G401 (cell line): ENCODE measurements at regions not wholly inside any gene's neighbourhood (a gene's known extent, or its start where the extent isn't known, plus 50 kb on each side); places are given as distances from the start of the nearest gene placed in this dataset.
"Not testable (repeated sequence)": the region's sequence is repeated elsewhere in the genome, so short reads cannot be mapped to it uniquely, and the experiment has no call there.

Experiments used
- DNase-seq: peaks from one replicate; pipeline ENCODE4 v3.0.0-alpha.2; 2015; ENCODE audit warnings: low spot score
- in situ Hi-C: cut with HindIII; loops from 2 replicates; pipeline ENCODE4 v1.10.0; 2016; ENCODE audit warnings: low sequenced_read_pairs, mixed read lengths

GRCh38 chr11:91086028-91086427 is 863.2 kb upstream of the CHORDC1 start:
- no peak for DNase-seq
- in situ Hi-C loops = no loop called here

GRCh38 chr11:91082255-91082654 is 859.4 kb upstream of the CHORDC1 start:
- DNase-seq = no peak
- in situ Hi-C loops = no loop called here

- in situ Hi-C loops = no loop called here
These were observed 858.7 kb upstream of the CHORDC1 start for GRCh38 chr11:91081440-91082043.

GRCh38 chr11:91078221-91078620 is 855.4 kb upstream of the CHORDC1 start:
- no peak for DNase-seq
- in situ Hi-C loops = no loop called here

More at GRCh38 chr11:91081440-91082043, 858.7 kb upstream of the CHORDC1 start:
- DNase-seq = no peak

- in situ Hi-C loops = no loop called here
- DNase-seq = no peak
These were observed 852.3 kb upstream of the CHORDC1 start for GRCh38 chr11:91075032-91075695.

GRCh38 chr11:91067666-91068065 is 844.8 kb upstream of the CHORDC1 start:
- no peak for DNase-seq
- in situ Hi-C loops = no loop called here

- in situ Hi-C loops = no loop called here
- DNase-seq = no peak
These were observed 843.7 kb upstream of the CHORDC1 start for GRCh38 chr11:91066456-91067047.

- in situ Hi-C loops, DNase-seq: not testable (repeated sequence)
These were observed 840.5 kb upstream of the CHORDC1 start for GRCh38 chr11:91063399-91063798.

- in situ Hi-C loops = no loop called here
- DNase-seq = no peak
These were observed 825.0 kb upstream of the CHORDC1 start for GRCh38 chr11:91047882-91048281.

GRCh38 chr11:91046261-91046660 is 823.4 kb upstream of the CHORDC1 start:
- DNase-seq = no peak
- in situ Hi-C loops = no loop called here

GRCh38 chr11:91041626-91042025 is 818.8 kb upstream of the CHORDC1 start:
- DNase-seq = no peak
- in situ Hi-C loops = no loop called here

- in situ Hi-C loops = no loop called here
- peak; percentile 11 for DNase-seq
These were observed 800.9 kb upstream of the CHORDC1 start for GRCh38 chr11:91023731-91024130.

- no peak for DNase-seq
- in situ Hi-C loops = no loop called here
These were observed 788.7 kb upstream of the CHORDC1 start for GRCh38 chr11:91011503-91011902.

GRCh38 chr11:91005458-91005857 is 782.6 kb upstream of the CHORDC1 start:
- no peak for DNase-seq
- in situ Hi-C loops = no loop called here

GRCh38 chr11:90997241-90997640 is 774.4 kb upstream of the CHORDC1 start:
- in situ Hi-C loops = no loop called here
- no peak for DNase-seq

- DNase-seq, in situ Hi-C loops: not testable (repeated sequence)
These were observed 749.3 kb upstream of the CHORDC1 start for GRCh38 chr11:90972159-90972558.

- DNase-seq = no peak
- in situ Hi-C loops = no loop called here
These were observed 725.1 kb upstream of the CHORDC1 start for GRCh38 chr11:90947930-90948329.

GRCh38 chr11:90930252-90930651 is 707.4 kb upstream of the CHORDC1 start:
- no peak for DNase-seq

GRCh38 chr11:90919332-90919731 is 696.5 kb upstream of the CHORDC1 start:
- in situ Hi-C loops = no loop called here

More at GRCh38 chr11:90930252-90930651, 707.4 kb upstream of the CHORDC1 start:
- in situ Hi-C loops = no loop called here

GRCh38 chr11:90916706-90917105 is 693.9 kb upstream of the CHORDC1 start:
- in situ Hi-C loops = no loop called here
- no peak for DNase-seq

More at GRCh38 chr11:90919332-90919731, 696.5 kb upstream of the CHORDC1 start:
- no peak for DNase-seq
